Fibroblast of skin of abdomen (primary cell): ENCODE measurements at regions not wholly inside any gene's neighbourhood (a gene's known extent, or its start where the extent isn't known, plus 50 kb on each side); places are given as distances from the start of the nearest gene placed in this dataset.
A peak's percentile ranks its signal among the peaks of the same experiment; 100 is the strongest.
"Not testable (repeated sequence)": the region's sequence is repeated elsewhere in the genome, so short reads cannot be mapped to it uniquely, and the experiment has no call there.

ENCODE experiments used
- DNase-seq: peaks from one replicate; pipeline ENCODE4 v3.0.0-alpha.2; 2013

GRCh38 chr7:32816409-32816948, 75.1 kb downstream of the KBTBD2 start:
- peak; percentile 12 for DNase-seq

DNA sequence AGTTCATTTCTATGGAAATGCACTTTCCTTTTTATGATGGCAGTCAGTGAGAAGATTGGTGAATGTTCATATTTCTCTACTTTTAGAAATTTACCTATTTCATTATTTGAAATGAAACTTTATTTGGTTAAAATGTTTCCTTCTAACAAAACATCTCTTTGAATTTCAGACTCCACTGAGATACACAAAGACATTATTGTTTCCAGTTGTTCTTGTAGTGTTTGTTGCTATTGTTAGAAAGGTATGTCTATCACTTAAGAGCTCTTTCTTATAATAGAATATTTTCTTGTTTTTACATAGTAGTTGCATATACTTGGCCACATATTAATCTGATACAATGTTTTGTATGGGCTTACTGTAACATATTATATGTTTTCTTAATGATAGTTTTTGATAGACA, 76.8 kb downstream of the KBTBD2 start:
- not testable (repeated sequence) for DNase-seq

- DNase-seq: no peak
These were observed 81.7 kb downstream of the KBTBD2 start for GRCh38 chr7:32809871-32810270.

DNA sequence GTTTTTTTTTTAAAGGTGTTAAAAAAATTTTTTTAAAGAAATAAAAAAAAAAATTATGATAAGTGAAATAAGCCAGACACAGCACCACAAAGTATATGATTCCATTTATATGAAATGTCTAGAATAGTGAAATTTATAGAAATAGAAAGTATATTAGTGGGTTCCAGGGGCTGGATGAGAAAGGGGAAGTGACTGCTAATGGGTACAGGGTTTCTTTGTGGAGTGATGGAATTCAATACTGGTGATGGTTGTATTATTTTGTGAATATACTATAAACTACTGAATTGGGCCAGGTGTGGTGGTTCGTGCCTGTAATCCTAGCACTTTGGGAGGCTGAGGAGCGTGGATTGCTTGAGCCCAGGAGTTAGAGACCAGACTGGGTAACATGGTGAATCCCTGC, 82.2 kb downstream of the KBTBD2 start:
- DNase-seq: no peak

DNA sequence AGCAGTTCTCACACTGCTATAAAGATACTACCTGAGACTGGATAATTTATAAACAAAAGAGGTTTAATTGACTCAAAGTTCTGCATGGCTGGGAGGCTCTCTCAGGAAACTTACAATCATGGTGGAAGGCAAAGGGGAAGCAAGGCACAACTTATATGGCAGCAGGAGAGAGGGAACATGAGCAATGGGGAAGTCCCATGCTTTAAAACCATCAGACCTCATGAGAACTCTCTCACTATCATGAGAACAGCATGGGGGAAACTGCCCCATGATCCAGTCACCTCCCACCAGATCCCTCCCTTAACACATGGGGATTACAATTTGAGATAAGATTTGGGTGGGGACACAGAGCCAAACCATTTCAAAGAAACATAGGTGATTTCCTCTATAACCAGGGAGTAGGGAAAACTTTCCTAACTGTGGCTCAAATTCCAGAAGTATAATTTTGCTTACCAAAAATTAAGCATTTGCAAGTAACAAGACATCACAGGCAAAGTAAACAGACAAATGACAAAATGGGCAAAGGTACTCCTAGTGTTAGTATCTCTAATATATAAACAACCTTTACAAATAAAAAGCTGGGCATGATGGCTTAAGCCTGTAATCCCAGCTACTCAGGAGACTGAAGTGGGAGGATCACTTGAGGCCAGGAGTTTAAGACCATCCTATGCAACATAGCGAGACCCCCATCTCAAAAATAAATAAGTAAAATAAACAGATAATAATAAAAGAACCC, 88.0 kb downstream of the KBTBD2 start:
- no peak for DNase-seq

DNA sequence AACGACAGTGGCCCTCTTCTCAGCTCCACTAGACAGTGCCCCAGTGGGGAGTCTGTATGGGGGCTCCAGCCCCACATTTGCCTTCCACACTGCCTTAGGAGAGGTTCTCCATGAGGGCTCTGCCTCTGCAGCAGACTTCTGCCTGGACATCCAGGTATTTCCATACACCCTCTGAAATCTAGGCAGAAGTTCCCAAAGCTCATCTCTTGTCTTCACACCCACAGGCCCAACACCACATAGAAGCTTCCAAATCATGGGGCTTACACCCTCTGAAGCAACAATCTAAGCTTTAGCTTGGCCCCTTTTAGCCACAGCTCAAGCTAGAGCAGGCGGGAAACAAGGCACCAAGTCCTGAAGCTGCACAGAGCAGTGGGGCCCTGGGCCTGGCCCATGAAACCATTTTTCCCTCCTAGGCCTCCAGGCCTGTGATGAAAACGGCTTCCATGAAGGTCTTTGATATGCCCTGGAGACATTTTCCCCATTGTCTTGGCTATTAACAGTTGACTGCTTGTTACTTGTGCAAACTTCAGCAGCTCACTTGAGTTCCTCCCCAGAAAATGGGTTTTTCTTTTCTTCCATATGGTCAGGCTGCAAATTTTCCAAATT, 89.2 kb downstream of the KBTBD2 start:
- DNase-seq: no peak

- not testable (repeated sequence) for DNase-seq
These were observed 98.5 kb downstream of the KBTBD2 start for GRCh38 chr7:32793053-32793452.

DNA sequence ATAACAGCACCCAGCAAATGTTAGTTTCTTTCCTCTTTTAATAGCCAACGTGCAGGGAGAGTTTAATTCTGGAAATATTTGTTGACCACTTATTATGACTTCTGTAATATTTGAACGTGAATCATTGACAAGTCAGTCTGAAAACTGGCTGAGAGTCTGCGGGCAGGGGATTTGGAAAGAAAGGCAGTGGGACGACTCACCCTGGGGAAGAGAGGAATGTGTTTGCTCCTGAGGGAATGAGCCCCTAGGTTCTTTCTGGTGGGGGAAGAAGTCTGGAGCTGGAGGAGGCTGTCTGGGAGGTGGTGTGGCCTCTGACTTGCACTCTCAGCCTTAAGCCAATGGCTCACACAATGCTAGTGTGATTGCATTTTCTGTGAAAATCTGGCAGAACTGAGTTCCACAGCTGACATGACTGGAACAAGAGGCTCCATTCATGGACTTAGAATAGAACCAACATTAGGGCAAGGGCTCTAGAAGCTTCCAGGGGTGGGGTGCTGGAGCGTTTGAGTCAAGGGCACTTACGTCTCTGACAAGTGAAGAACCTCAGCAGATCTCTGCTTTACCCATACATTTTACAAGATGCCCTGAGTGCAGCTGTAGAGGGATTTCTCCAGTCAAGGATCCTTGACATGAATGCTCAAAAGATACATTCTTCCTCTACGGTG, 100.7 kb downstream of the KBTBD2 start:
- peak; percentile 98 for DNase-seq

DNA sequence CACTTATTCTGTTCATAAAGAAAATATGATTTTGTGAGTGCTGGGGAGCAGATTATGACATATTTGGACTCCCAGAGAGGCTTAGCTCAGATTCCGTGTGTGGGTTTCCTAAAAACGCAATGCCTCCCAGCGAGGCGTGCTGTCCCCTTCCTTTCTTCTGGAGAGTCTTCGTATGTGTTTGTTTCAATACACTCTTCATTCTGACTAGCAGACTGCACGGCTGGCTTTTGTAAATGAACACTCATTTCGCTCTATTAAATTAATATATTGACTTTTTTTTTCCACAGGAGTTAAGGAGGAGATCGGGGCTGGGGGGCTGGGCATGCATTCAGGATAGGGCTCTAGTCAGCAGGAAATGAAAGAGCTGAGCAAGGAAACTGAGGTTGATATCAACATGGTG, 102.3 kb downstream of the KBTBD2 start:
- not testable (repeated sequence) for DNase-seq

- DNase-seq: not testable (repeated sequence)
These were observed 103.4 kb downstream of the KBTBD2 start for GRCh38 chr7:32788174-32788573.

GRCh38 chr7:32785365-32785944, 106.1 kb downstream of the KBTBD2 start:
- DNase-seq: not testable (repeated sequence)

GRCh38 chr7:32779895-32780294, 111.7 kb downstream of the KBTBD2 start:
- DNase-seq: not testable (repeated sequence)

DNA sequence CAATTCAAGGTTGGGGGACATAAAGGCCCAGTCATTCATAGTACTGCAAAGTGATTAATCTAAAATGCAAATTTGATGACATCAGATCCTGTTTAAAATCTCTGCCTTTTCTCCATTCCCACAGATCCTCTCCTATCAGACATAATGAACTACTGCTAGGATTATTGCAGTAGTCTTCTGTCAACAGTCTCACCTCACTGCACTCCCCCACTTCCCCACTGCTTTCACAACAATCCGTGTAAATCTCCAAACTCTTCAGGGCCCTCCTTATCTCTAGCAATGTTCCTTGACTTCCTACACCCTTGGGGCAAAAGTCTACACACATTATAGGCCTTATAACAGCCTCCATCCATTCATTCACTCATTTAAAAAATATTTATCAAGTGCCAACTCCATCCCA, 112.4 kb downstream of the KBTBD2 start:
- no peak for DNase-seq

DNA sequence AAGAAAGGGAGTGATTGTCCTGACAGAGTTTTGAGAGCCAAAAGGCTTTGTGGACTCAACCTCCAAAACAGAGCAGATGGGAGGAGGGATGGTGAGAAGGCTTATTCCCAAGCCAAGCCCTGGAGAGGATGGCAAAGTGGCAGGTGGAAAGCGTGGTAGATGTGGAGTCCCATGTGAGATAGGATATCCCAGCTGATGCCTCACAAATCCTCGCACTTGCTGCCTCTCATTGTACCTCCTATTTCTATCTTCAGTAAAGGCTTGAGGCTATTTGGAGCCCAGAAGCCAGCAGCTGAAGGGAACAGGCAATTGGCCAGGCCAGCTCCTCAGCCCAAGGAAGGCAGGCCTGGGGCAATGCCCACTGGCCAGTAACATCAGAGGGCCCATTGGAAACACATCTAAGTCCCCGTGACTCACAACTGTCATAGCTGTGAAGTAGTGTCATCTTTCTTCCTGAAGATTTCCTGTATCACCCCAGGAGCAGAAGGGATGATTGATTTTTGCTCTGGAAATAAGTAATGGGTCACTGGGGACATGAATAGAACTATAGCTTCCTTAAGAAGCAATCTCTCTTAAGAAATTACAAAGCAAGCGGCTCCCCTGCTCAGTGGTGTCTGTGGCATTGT, 114.4 kb downstream of the KBTBD2 start:
- DNase-seq: peak; percentile 64

DNA sequence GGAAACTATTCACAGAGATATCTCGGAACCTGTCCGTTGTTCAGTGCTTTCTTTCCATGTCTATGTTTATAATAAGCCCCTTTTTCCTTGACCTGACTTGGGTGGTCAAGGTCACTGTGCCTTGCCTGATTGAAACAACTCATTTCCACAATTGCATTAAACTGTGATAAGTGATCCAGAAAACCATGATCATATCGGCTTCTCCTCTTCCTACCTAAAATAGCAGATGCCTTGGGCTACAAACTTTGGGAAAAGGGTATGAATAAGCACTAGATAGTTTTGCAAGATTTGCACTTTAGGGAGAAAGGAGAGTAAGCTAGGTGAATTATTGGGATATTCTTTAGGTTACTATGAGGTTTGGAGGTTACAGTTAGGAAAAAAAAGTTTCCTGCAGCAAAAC, 115.2 kb downstream of the KBTBD2 start:
- not testable (repeated sequence) for DNase-seq

GRCh38 chr7:32775809-32776208, 115.8 kb downstream of the KBTBD2 start:
- not testable (repeated sequence) for DNase-seq

DNA sequence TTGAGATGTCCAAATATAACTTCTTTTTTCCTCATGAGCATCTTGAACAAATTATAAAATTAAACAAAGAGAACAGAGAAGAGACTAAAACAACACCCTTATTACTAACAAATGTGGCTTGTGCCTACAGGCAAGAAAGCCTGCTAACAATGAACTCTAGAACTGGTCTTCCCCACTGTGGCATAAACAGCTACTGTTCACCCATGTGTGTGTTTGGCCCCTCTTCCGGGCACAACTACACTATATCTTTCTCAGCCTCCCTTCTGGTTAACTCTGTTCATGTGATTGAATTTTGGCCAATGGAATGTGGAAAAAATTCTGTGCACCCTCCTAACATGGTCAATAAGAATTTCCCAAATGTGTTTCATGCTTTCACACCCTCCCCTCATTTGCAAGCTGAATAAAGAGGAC, 117.0 kb downstream of the KBTBD2 start:
- peak; percentile 23 for DNase-seq

- peak; percentile 20 for DNase-seq
These were observed 122.6 kb downstream of the KBTBD2 start for GRCh38 chr7:32768866-32769510.

- not testable (repeated sequence) for DNase-seq
These were observed 123.2 kb downstream of the KBTBD2 start for GRCh38 chr7:32768338-32768737.

GRCh38 chr7:32765649-32766251, 125.8 kb downstream of the KBTBD2 start:
- DNase-seq: peak; percentile 34

- DNase-seq: no peak
These were observed 126.4 kb downstream of the KBTBD2 start for GRCh38 chr7:32765185-32765584.

GRCh38 chr7:32762925-32763293, 128.7 kb downstream of the KBTBD2 start:
- DNase-seq: no peak
